ENCODE measurements at regions not wholly inside any gene's neighbourhood (a gene's known extent, or its start where the extent isn't known, plus 50 kb on each side); places are given as distances from the start of the nearest gene placed in this dataset.
A peak's percentile ranks its signal among the peaks of the same experiment; 100 is the strongest.
"Not testable (repeated sequence)": the region's sequence is repeated elsewhere in the genome, so short reads cannot be mapped to it uniquely, and the experiment has no call there.

DNA sequence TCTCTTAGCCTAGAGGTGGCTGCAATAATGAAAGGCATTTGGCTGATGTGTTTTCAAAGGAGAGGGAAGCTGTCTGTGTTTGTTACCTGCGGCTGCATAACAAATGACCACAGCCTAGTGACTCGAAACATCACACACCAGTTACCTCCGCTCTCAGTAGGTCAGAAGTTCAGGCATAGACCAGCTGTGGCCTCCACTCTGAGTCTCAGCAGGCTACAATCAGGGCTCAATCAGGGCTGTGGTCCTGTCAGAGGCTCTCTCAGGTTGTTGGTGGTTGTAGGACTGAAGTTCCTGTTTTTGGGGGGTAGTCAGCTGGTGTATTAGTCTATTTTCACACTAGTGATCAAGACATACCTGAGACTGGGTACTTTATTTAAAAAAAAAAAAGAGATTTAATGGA lies 1381.5 kb downstream of the CDH12 start:
- DNase-seq (ENCODE audit: extremely low read depth, insufficient read length); H3K36me3 ChIP-seq (ENCODE audit: control insufficient read depth, insufficient read depth, low read length); H3K4me3 ChIP-seq (replicated peaks; ENCODE audit: low read depth, low read length); H3K27me3 ChIP-seq (replicated peaks; ENCODE audit: control insufficient read depth, insufficient read depth, low read length): not testable (repeated sequence)

- not testable (repeated sequence) for H3K27me3 ChIP-seq (replicated peaks; ENCODE audit: control insufficient read depth, insufficient read depth, low read length); H3K36me3 ChIP-seq (ENCODE audit: control insufficient read depth, insufficient read depth, low read length); DNase-seq (ENCODE audit: extremely low read depth, insufficient read length); H3K4me3 ChIP-seq (replicated peaks; ENCODE audit: low read depth, low read length)
- peak; percentile 22 for TF ChIP-seq CTCF (IDR thresholded peaks at IDR 0.05; ENCODE audit: insufficient read depth, low read length, poor library complexity, severe bottlenecking)
These were observed 1383.5 kb downstream of the CDH12 start for GRCh38 chr5:21469523-21470101.

DNA sequence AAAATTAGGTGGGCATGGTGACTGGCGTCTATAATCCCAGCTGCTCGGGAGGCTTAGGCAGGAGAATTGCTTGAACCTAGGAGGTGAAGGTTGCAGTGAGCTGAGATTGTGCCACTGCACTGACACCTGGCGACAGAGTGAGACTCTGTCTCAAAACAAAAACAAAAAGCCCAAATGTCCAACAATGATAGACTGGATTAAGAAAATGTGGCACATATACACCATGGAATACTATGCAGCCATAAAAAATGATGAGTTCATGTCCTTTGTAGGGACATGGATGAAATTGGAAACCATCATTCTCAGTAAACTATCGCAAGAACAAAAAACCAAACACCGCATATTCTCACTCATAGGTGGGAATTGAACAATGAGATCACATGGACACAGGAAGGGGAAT lies 1385.6 kb downstream of the CDH12 start:
- H3K36me3 ChIP-seq (ENCODE audit: control insufficient read depth, insufficient read depth, low read length); DNase-seq (ENCODE audit: extremely low read depth, insufficient read length); H3K27me3 ChIP-seq (replicated peaks; ENCODE audit: control insufficient read depth, insufficient read depth, low read length); H3K4me3 ChIP-seq (replicated peaks; ENCODE audit: low read depth, low read length): not testable (repeated sequence)

- H3K36me3 ChIP-seq (ENCODE audit: control insufficient read depth, insufficient read depth, low read length); DNase-seq (ENCODE audit: extremely low read depth, insufficient read length); H3K27me3 ChIP-seq (replicated peaks; ENCODE audit: control insufficient read depth, insufficient read depth, low read length): not testable (repeated sequence)
- peak overlapping the region; percentile 59 for H3K4me3 ChIP-seq (replicated peaks; ENCODE audit: low read depth, low read length)
These were observed 1393.4 kb downstream of the CDH12 start for GRCh38 chr5:21459744-21460073.

DNA sequence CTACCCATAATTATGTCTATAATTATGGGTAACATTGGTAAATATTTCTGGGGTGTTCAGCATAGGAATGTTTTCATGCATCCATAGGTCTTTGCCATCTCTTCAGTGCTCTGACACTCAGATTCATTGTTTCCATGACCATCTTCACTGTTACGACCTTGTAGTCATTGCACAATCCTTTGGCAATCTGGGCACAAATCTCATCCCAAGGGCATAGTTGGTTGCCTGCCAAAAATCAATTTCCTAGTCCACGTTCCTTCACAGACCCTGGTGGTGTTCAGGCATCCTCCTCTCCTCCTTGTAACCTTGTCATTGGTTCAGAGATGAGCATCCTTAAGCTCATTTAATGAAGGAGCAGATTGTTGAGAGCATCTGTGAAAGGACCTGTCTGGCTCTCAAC lies 1400.7 kb downstream of the CDH12 start:
- DNase-seq (ENCODE audit: extremely low read depth, insufficient read length), result no peak
- H3K27me3 ChIP-seq (replicated peaks; ENCODE audit: control insufficient read depth, insufficient read depth, low read length), result no peaks in the 10 kb centered on the region
- no peak for TF ChIP-seq CTCF (IDR thresholded peaks at IDR 0.05; ENCODE audit: insufficient read depth, low read length, poor library complexity, severe bottlenecking)

DNA sequence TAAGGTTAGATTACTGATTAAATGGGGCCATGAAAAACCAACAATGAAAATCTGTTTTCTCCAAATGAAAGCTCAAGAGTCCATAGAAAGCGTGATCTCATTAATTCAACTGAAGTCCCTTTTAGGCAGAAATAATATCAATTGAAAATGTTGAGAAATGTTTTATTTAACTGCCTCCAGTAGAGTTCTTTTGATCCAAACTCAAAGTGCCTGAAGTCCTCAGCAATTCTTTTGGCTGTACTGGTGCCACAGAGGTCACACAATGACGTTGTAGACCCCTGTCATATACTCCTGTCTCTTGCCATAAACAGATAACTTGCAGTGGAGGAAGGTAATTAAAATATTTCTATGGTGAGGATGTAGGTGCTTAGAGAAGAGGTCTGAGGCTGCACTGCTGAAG lies 1420.5 kb downstream of the CDH12 start:
- TF ChIP-seq CTCF (IDR thresholded peaks at IDR 0.05; ENCODE audit: insufficient read depth, low read length, poor library complexity, severe bottlenecking), result no peak
- H3K4me3 ChIP-seq (replicated peaks; ENCODE audit: low read depth, low read length), result no peak overlapping the region
- no peaks in the 10 kb centered on the region for H3K36me3 ChIP-seq (ENCODE audit: control insufficient read depth, insufficient read depth, low read length)
- H3K27me3 ChIP-seq (replicated peaks; ENCODE audit: control insufficient read depth, insufficient read depth, low read length), result no peaks in the 10 kb centered on the region
- no peak for DNase-seq (ENCODE audit: extremely low read depth, insufficient read length)

More for the DNA sequence above, 1400.7 kb downstream of the CDH12 start:
- Histone ChIP-seq H3K36me3 (ENCODE audit: control insufficient read depth, insufficient read depth, low read length) (no peaks in the 10 kb centered on the region), H3K4me3 (replicated peaks; ENCODE audit: low read depth, low read length) (no peak overlapping the region)

DNA sequence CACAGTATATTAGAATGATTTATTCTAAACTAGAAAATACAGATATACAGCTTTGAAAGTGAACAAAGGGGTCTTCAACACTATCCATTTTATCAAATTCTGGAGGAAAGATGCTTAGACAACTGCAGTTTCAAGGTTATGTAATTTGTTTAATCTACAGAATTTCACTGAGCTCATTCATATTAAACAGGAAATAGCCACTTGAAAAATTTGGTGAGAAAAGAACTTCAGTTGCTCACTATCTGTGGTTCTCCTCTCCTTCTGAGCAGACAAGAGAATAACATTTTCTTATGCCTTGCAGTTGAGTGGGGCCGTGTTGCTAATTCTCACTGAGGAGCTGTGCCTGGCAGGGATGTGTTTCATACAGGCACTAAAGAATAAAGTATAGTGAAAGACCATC lies 1428.2 kb downstream of the CDH12 start:
- H3K36me3 ChIP-seq (ENCODE audit: control insufficient read depth, insufficient read depth, low read length), result no peaks in the 10 kb centered on the region
- no peak for TF ChIP-seq CTCF (IDR thresholded peaks at IDR 0.05; ENCODE audit: insufficient read depth, low read length, poor library complexity, severe bottlenecking)
- H3K4me3 ChIP-seq (replicated peaks; ENCODE audit: low read depth, low read length), result no peak overlapping the region
- DNase-seq (ENCODE audit: extremely low read depth, insufficient read length), result no peak
- no peaks in the 10 kb centered on the region for H3K27me3 ChIP-seq (replicated peaks; ENCODE audit: control insufficient read depth, insufficient read depth, low read length)

All from GM06990 (cell line).